ENCODE measurements at regions not wholly inside any gene's neighbourhood (a gene's known extent, or its start where the extent isn't known, plus 50 kb on each side); places are given as distances from the start of the nearest gene placed in this dataset.

GRCh38 chr1:56215086-56215485 is 364.3 kb downstream of the PLPP3 start:
- DNase-seq, result no peak

- no peak for DNase-seq
Measured at GRCh38 chr1:56213068-56213467, 366.3 kb downstream of the PLPP3 start.

GRCh38 chr1:56212143-56212542 is 367.2 kb downstream of the PLPP3 start:
- DNase-seq, result no peak

- no peak for DNase-seq
Measured at GRCh38 chr1:56206391-56206790, 373.0 kb downstream of the PLPP3 start.

GRCh38 chr1:56204206-56204605 is 375.2 kb downstream of the PLPP3 start:
- no peak for DNase-seq

GRCh38 chr1:56202796-56203492 is 376.4 kb downstream of the PLPP3 start:
- no peak for DNase-seq

- no peak for DNase-seq
Measured at GRCh38 chr1:56202186-56202585, 377.2 kb downstream of the PLPP3 start.

GRCh38 chr1:56200896-56201295 is 378.5 kb downstream of the PLPP3 start:
- DNase-seq, result no peak

- DNase-seq, result no peak
Measured at GRCh38 chr1:56200442-56200841, 378.9 kb downstream of the PLPP3 start.

- no peak for DNase-seq
Measured at GRCh38 chr1:56199956-56200355, 379.4 kb downstream of the PLPP3 start.

- no peak for DNase-seq
Measured at GRCh38 chr1:56199061-56199460, 380.3 kb downstream of the PLPP3 start.

- DNase-seq, result no peak
Measured at GRCh38 chr1:56197946-56198345, 381.4 kb downstream of the PLPP3 start.

GRCh38 chr1:56196839-56197238 is 382.5 kb downstream of the PLPP3 start:
- DNase-seq, result no peak

GRCh38 chr1:56194701-56195300 is 384.6 kb downstream of the PLPP3 start:
- DNase-seq, result no peak

GRCh38 chr1:56193656-56194055 is 385.7 kb downstream of the PLPP3 start:
- no peak for DNase-seq

- DNase-seq, result no peak
Measured at GRCh38 chr1:56191369-56191768, 388.0 kb downstream of the PLPP3 start.

- DNase-seq, result no peak
Measured at GRCh38 chr1:56190806-56191365, 388.5 kb downstream of the PLPP3 start.

GRCh38 chr1:56189946-56190805 is 389.2 kb downstream of the PLPP3 start:
- no peak for DNase-seq

GRCh38 chr1:56189454-56189853 is 389.9 kb downstream of the PLPP3 start:
- no peak for DNase-seq

GRCh38 chr1:56188855-56189254 is 390.5 kb downstream of the PLPP3 start:
- no peak for DNase-seq

GRCh38 chr1:56188221-56188620 is 391.1 kb downstream of the PLPP3 start:
- DNase-seq, result no peak

GRCh38 chr1:56187405-56187804 is 392.0 kb downstream of the PLPP3 start:
- no peak for DNase-seq

GRCh38 chr1:56185493-56185892 is 393.9 kb downstream of the PLPP3 start:
- no peak for DNase-seq

GRCh38 chr1:56183151-56183550 is 396.2 kb downstream of the PLPP3 start:
- DNase-seq, result no peak

Measured in effector CD8-positive, alpha-beta T cell (primary cell).